Inferior parietal cortex (tissue), 1 donor: ENCODE measurements at regions not wholly inside any gene's neighbourhood (a gene's known extent, or its start where the extent isn't known, plus 50 kb on each side); places are given as distances from the start of the nearest gene placed in this dataset.
A peak's percentile ranks its signal among the peaks of the same experiment; 100 is the strongest.

Source experiments
- DNase-seq: peaks from one replicate; pipeline ENCODE4 v3.0.0-alpha.2; 2016; ENCODE audit errors: extremely low spot score

- no peak for DNase-seq
Measured at GRCh38 chr11:29353833-29354232, 663.0 kb downstream of the KCNA4 start.

GRCh38 chr11:29352273-29352795 lies 664.5 kb downstream of the KCNA4 start:
- no peak for DNase-seq

GRCh38 chr11:29351301-29351873 lies 665.4 kb downstream of the KCNA4 start:
- DNase-seq: no peak

GRCh38 chr11:29343465-29344333 lies 673.1 kb downstream of the KCNA4 start:
- peak; percentile 67 for DNase-seq

GRCh38 chr11:29336727-29337575 lies 679.9 kb downstream of the KCNA4 start:
- no peak for DNase-seq

- DNase-seq: no peak
Measured at GRCh38 chr11:29334776-29335130, 682.1 kb downstream of the KCNA4 start.

GRCh38 chr11:29333993-29334775 lies 682.6 kb downstream of the KCNA4 start:
- peak; percentile 27 for DNase-seq

- DNase-seq: no peak
Measured at GRCh38 chr11:29331451-29332010, 685.3 kb downstream of the KCNA4 start.

GRCh38 chr11:29328961-29329441 lies 687.8 kb downstream of the KCNA4 start:
- peak; percentile 63 for DNase-seq

- no peak for DNase-seq
Measured at GRCh38 chr11:29327891-29328290, 688.9 kb downstream of the KCNA4 start.

- no peak for DNase-seq
Measured at GRCh38 chr11:29326757-29327156, 690.1 kb downstream of the KCNA4 start.

- no peak for DNase-seq
Measured at GRCh38 chr11:29324328-29324727, 692.5 kb downstream of the KCNA4 start.

GRCh38 chr11:29321293-29322132 lies 695.3 kb downstream of the KCNA4 start:
- no peak for DNase-seq

GRCh38 chr11:29320196-29320595 lies 696.6 kb downstream of the KCNA4 start:
- no peak for DNase-seq

GRCh38 chr11:29319210-29319609 lies 697.6 kb downstream of the KCNA4 start:
- no peak for DNase-seq

- DNase-seq: no peak
Measured at GRCh38 chr11:29318134-29318845, 698.5 kb downstream of the KCNA4 start.

- DNase-seq: no peak
Measured at GRCh38 chr11:29317694-29318093, 699.1 kb downstream of the KCNA4 start.

- no peak for DNase-seq
Measured at GRCh38 chr11:29315275-29315674, 701.6 kb downstream of the KCNA4 start.

- no peak for DNase-seq
Measured at GRCh38 chr11:29314211-29314610, 702.6 kb downstream of the KCNA4 start.
